Testis (tissue), 2 donors: ENCODE measurements at regions not wholly inside any gene's neighbourhood (a gene's known extent, or its start where the extent isn't known, plus 50 kb on each side); places are given as distances from the start of the nearest gene placed in this dataset.
"Not testable (repeated sequence)": the region's sequence is repeated elsewhere in the genome, so short reads cannot be mapped to it uniquely, and the experiment has no call there.

Experiments
- POLR2A ChIP-seq: fragments of 450-650 bp; IDR thresholded peaks from one replicate; pipeline ENCODE4 v1.6.1; 2017; ENCODE audit warnings: antibody characterized with exemption, mild to moderate bottlenecking, moderate library complexity
- TF ChIP-seq, protein P1 (sequence below), 3 experiments: fragments of 450-650 bp in 2 of 3; fragments of 200-600 bp in 1 of 3; sonication (generic) in 1 of 3; IDR thresholded peaks; one replicate each; pipeline ENCODE4 v1.5.1; 2016 to 2019; ENCODE audit warnings: antibody characterized with exemption in 3 of 3, mild to moderate bottlenecking in 2 of 3, moderate library complexity in 1 of 3

DNA sequence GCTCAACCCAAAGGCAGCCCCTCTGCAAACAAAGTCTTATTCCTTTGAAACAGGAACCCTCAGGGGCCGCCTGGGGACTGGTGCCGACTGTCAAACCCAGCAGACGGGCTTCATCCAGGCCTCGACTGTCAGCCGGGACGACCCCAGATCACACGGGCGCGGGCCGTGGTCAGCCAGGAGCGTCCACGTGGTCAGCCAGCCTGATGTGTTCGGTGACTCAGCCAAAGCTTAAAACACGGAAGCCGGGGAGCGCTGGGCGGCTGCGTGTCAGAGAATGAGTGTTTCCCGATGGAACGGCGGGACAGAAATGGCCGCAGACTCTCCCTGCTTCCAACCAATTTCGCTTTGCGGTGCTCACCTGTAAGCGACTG lies 199.9 kb downstream of the BANP start:
- TF ChIP-seq, protein P1, sequence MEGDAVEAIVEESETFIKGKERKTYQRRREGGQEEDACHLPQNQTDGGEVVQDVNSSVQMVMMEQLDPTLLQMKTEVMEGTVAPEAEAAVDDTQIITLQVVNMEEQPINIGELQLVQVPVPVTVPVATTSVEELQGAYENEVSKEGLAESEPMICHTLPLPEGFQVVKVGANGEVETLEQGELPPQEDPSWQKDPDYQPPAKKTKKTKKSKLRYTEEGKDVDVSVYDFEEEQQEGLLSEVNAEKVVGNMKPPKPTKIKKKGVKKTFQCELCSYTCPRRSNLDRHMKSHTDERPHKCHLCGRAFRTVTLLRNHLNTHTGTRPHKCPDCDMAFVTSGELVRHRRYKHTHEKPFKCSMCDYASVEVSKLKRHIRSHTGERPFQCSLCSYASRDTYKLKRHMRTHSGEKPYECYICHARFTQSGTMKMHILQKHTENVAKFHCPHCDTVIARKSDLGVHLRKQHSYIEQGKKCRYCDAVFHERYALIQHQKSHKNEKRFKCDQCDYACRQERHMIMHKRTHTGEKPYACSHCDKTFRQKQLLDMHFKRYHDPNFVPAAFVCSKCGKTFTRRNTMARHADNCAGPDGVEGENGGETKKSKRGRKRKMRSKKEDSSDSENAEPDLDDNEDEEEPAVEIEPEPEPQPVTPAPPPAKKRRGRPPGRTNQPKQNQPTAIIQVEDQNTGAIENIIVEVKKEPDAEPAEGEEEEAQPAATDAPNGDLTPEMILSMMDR (IDR thresholded peaks at IDR 0.05): not testable (repeated sequence)
- not testable (repeated sequence) for TF ChIP-seq POLR2A
